ENCODE measurements at regions not wholly inside any gene's neighbourhood (a gene's known extent, or its start where the extent isn't known, plus 50 kb on each side); places are given as distances from the start of the nearest gene placed in this dataset.
"Not testable (repeated sequence)": the region's sequence is repeated elsewhere in the genome, so short reads cannot be mapped to it uniquely, and the experiment has no call there.

- Histone ChIP-seq H3K4me2 (no peak overlapping the region), H3F3A (ENCODE audit: low read depth) (no peaks in the 10 kb centered on the region), H2AFZ (replicated peaks) (no peak overlapping the region), H3K27me3 (no peaks in the 10 kb centered on the region), H3K36me3 (no peaks in the 10 kb centered on the region), H3K4me1 (no peaks in the 10 kb centered on the region), H3K9ac (no peak overlapping the region), H4K20me1 (ENCODE audit: low read depth) (no peaks in the 10 kb centered on the region), H3K79me2 (ENCODE audit: low read depth) (no peaks in the 10 kb centered on the region), H3K4me3 (no peak overlapping the region), H3K27ac (no peak overlapping the region), H3K9me3 (ENCODE audit: low read depth) (no peaks in the 10 kb centered on the region)
- Mint-ChIP-seq H3K4me3 (no peak overlapping the region), H3K27me3 (ENCODE audit: insufficient read depth, low read depth) (peaks cover 4% of the 10 kb centered on the region), H3K4me1 (peaks cover 8% of the 10 kb centered on the region), H3K27ac (no peak overlapping the region), H3K36me3 (peaks cover 2% of the 10 kb centered on the region), H3K9me3 (peaks cover 5% of the 10 kb centered on the region)
- no peak for DNase-seq (ENCODE audit: low spot score)
- no peak for TF ChIP-seq EZH2 (IDR thresholded peaks at IDR 0.05)
- TF ChIP-seq CTCF (IDR thresholded peaks at IDR 0.05): no peak
- no peak for TF ChIP-seq EZH2phosphoT487 (IDR thresholded peaks at IDR 0.05)
These were observed 87.7 kb downstream of the LSM3 start for GRCh38 chr3:14266361-14266760.

GRCh38 chr3:14267976-14268375 lies 89.4 kb downstream of the LSM3 start:
- H3K4me3 Mint-ChIP-seq: no peak overlapping the region
- Histone ChIP-seq H4K20me1 (ENCODE audit: low read depth) (no peaks in the 10 kb centered on the region), H3K79me2 (ENCODE audit: low read depth) (no peaks in the 10 kb centered on the region), H3K27me3 (no peaks in the 10 kb centered on the region), H3K4me3 (no peak overlapping the region), H2AFZ (replicated peaks) (no peak overlapping the region), H3K4me2 (no peak overlapping the region), H3K27ac (no peak overlapping the region), H3K9me3 (ENCODE audit: low read depth) (no peaks in the 10 kb centered on the region), H3K4me1 (peaks cover 3% of the 10 kb centered on the region), H3K36me3 (no peaks in the 10 kb centered on the region), H3F3A (ENCODE audit: low read depth) (no peaks in the 10 kb centered on the region), H3K9ac (no peak overlapping the region)
- no peaks in the 10 kb centered on the region for H3K36me3 Mint-ChIP-seq
- peaks cover 16% of the 10 kb centered on the region for H3K4me1 Mint-ChIP-seq
- H3K27me3 Mint-ChIP-seq (ENCODE audit: insufficient read depth, low read depth): peaks cover 6% of the 10 kb centered on the region
- TF ChIP-seq CTCF (IDR thresholded peaks at IDR 0.05) (no peak), EZH2 (IDR thresholded peaks at IDR 0.05) (no peak), EZH2phosphoT487 (IDR thresholded peaks at IDR 0.05) (no peak)
- no peak for DNase-seq (ENCODE audit: low spot score)
- no peak overlapping the region for H3K27ac Mint-ChIP-seq
- peaks cover under 1% of the 10 kb centered on the region for H3K9me3 Mint-ChIP-seq

- peaks cover 1% of the 10 kb centered on the region for H3F3A ChIP-seq (ENCODE audit: low read depth)
- H3K4me1 ChIP-seq: peaks cover 3% of the 10 kb centered on the region
- no peak overlapping the region for H3K27ac ChIP-seq
- H2AFZ ChIP-seq (replicated peaks): no peak overlapping the region
- no peaks in the 10 kb centered on the region for H3K79me2 ChIP-seq (ENCODE audit: low read depth)
- no peak for TF ChIP-seq EZH2phosphoT487 (IDR thresholded peaks at IDR 0.05)
- no peak for TF ChIP-seq CTCF (IDR thresholded peaks at IDR 0.05)
- TF ChIP-seq EZH2 (IDR thresholded peaks at IDR 0.05): no peak
- no peaks in the 10 kb centered on the region for H3K9me3 ChIP-seq (ENCODE audit: low read depth)
- no peaks in the 10 kb centered on the region for H3K36me3 ChIP-seq
- H3K27me3 ChIP-seq: no peaks in the 10 kb centered on the region
- no peak overlapping the region for H3K4me3 ChIP-seq
- no peak overlapping the region for H3K4me3 Mint-ChIP-seq
- H3K36me3 Mint-ChIP-seq: no peaks in the 10 kb centered on the region
- no peak overlapping the region for H3K27ac Mint-ChIP-seq
- no peaks in the 10 kb centered on the region for H4K20me1 ChIP-seq (ENCODE audit: low read depth)
- no peak for DNase-seq (ENCODE audit: low spot score)
- H3K9me3 Mint-ChIP-seq: no peaks in the 10 kb centered on the region
- H3K9ac ChIP-seq: no peak overlapping the region
- no peak overlapping the region for H3K4me2 ChIP-seq
- H3K4me1 Mint-ChIP-seq: peaks cover 25% of the 10 kb centered on the region
- peaks cover 6% of the 10 kb centered on the region for H3K27me3 Mint-ChIP-seq (ENCODE audit: insufficient read depth, low read depth)
These were observed 90.3 kb downstream of the LSM3 start for GRCh38 chr3:14268897-14269296.

GRCh38 chr3:14272041-14272958 lies 93.7 kb downstream of the LSM3 start:
- not testable (repeated sequence) for H3K4me3 Mint-ChIP-seq; H3K4me2 ChIP-seq; H3K9me3 ChIP-seq (ENCODE audit: low read depth); H3K79me2 ChIP-seq (ENCODE audit: low read depth); H2AFZ ChIP-seq (replicated peaks); H3F3A ChIP-seq (ENCODE audit: low read depth); H3K9ac ChIP-seq; H3K27me3 ChIP-seq; H3K27ac Mint-ChIP-seq; H3K27ac ChIP-seq; H4K20me1 ChIP-seq (ENCODE audit: low read depth); DNase-seq (ENCODE audit: low spot score); H3K9me3 Mint-ChIP-seq; H3K4me1 ChIP-seq; H3K4me3 ChIP-seq; H3K36me3 ChIP-seq; H3K36me3 Mint-ChIP-seq
- Mint-ChIP-seq H3K27me3 (ENCODE audit: insufficient read depth, low read depth) (peaks cover 15% of the 10 kb centered on the region), H3K4me1 (peaks cover 39% of the 10 kb centered on the region)

GRCh38 chr3:14272959-14273560 lies 94.4 kb downstream of the LSM3 start:
- DNase-seq (ENCODE audit: low spot score); H3K4me1 ChIP-seq; H3K27ac ChIP-seq; H4K20me1 ChIP-seq (ENCODE audit: low read depth); H3K4me3 ChIP-seq; H3K27me3 ChIP-seq; H3K36me3 ChIP-seq; H3K36me3 Mint-ChIP-seq; H3K9ac ChIP-seq; H3K4me2 ChIP-seq; H3K4me3 Mint-ChIP-seq; H3F3A ChIP-seq (ENCODE audit: low read depth); H3K9me3 ChIP-seq (ENCODE audit: low read depth); H2AFZ ChIP-seq (replicated peaks); H3K9me3 Mint-ChIP-seq; H3K79me2 ChIP-seq (ENCODE audit: low read depth): not testable (repeated sequence)
- peak overlapping the region; percentile 16 for H3K27ac Mint-ChIP-seq
- peaks cover 39% of the 10 kb centered on the region for H3K4me1 Mint-ChIP-seq
- peaks cover 15% of the 10 kb centered on the region for H3K27me3 Mint-ChIP-seq (ENCODE audit: insufficient read depth, low read depth)
